ENCODE measurements at regions not wholly inside any gene's neighbourhood (a gene's known extent, or its start where the extent isn't known, plus 50 kb on each side); places are given as distances from the start of the nearest gene placed in this dataset.
"Not testable (repeated sequence)": the region's sequence is repeated elsewhere in the genome, so short reads cannot be mapped to it uniquely, and the experiment has no call there.

GRCh38 chr6:100229512-100229911 is 235.2 kb downstream of the SIM1 start:
- DNase-seq (ENCODE audit: extremely low read depth, low read depth), result no peak

GRCh38 chr6:100228834-100229441 is 234.9 kb upstream of the MCHR2 start:
- DNase-seq (ENCODE audit: extremely low read depth, low read depth), result peak; percentile 72

DNA sequence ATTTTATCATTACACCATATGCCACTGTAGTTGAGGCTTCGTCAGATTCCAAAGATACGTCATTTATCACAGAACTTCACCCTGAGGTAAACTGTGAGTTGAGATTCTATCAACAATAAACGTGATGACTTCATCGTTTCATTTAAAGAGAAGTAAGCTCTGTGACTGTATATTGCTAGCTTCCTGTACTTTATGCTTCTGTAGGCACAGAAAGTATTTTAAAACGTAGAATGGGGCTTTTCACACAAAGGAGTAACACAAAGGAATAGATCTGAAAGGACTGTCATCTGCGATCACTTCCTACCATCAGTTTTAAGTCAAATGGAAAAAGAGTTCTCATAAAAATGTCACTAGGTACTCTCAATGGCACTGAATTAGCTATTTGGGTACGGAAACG is 234.4 kb upstream of the MCHR2 start:
- no peak for DNase-seq (ENCODE audit: extremely low read depth, low read depth)

DNA sequence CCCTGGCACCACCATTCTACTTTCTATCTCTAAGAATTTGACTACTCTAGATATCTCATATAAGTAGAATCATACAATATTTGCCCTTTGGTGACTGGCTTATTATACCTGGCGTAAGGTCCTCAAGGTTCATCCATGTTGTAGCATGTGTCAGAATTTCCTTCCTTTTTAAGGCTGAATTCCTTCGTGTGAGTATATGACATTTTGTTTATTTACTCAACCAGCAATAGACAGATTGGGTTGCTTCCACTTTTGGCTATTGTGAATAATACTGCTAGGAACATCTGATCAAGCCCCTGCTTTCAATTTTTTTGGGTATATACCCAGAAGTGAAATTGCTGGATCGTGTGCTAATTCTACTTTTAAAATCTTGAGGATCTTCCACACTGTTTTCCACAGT is 232.8 kb upstream of the MCHR2 start:
- DNase-seq (ENCODE audit: extremely low read depth, low read depth), result no peak

GRCh38 chr6:100223952-100224351 is 229.9 kb upstream of the MCHR2 start:
- DNase-seq (ENCODE audit: extremely low read depth, low read depth), result not testable (repeated sequence)

DNA sequence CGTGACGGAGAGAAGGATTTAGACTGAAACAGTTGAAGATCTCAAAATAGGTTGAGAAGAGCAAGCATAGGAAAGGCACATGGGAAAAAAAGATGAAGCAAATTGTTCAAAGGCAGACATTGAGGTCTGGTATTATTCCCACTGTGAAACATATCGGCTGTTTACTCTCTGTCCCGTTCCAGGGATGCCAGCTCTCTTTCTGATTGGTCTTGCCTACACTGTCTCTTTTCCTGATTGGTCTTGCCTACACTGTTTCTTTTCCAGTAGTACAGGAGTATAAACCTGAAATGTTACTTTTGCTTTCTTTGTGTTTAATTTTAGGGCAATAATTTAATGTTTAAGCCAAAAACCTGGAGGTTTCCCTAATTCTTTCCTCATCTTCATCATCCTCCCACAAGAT is 226.5 kb upstream of the MCHR2 start:
- no peak for DNase-seq (ENCODE audit: extremely low read depth, low read depth)

- DNase-seq (ENCODE audit: extremely low read depth, low read depth), result no peak
Observed at GRCh38 chr6:100217225-100218012, 223.4 kb upstream of the MCHR2 start.

GRCh38 chr6:100216760-100217159 is 222.7 kb upstream of the MCHR2 start:
- no peak for DNase-seq (ENCODE audit: extremely low read depth, low read depth)

DNA sequence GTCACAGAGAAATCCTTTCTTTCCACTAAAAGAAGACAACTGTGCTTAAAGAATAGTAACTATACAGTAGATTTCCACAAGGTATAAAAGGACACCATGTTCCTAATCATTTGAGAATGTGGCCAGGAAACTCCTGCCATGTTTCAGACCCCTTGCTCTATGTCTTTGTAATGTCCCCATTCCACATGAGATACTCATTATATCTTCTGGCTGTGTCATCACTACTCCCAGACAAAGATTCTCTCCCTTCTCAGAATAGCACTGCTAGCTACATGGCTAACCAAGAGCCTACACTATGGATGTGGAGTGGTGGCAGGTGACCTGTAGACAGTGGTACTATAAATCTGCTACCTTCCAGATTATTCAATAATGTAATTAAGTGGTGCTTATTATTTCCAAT is 218.1 kb upstream of the MCHR2 start:
- no peak for DNase-seq (ENCODE audit: extremely low read depth, low read depth)

- no peak for DNase-seq (ENCODE audit: extremely low read depth, low read depth)
Observed at GRCh38 chr6:100210137-100211117, 216.4 kb upstream of the MCHR2 start.

DNA sequence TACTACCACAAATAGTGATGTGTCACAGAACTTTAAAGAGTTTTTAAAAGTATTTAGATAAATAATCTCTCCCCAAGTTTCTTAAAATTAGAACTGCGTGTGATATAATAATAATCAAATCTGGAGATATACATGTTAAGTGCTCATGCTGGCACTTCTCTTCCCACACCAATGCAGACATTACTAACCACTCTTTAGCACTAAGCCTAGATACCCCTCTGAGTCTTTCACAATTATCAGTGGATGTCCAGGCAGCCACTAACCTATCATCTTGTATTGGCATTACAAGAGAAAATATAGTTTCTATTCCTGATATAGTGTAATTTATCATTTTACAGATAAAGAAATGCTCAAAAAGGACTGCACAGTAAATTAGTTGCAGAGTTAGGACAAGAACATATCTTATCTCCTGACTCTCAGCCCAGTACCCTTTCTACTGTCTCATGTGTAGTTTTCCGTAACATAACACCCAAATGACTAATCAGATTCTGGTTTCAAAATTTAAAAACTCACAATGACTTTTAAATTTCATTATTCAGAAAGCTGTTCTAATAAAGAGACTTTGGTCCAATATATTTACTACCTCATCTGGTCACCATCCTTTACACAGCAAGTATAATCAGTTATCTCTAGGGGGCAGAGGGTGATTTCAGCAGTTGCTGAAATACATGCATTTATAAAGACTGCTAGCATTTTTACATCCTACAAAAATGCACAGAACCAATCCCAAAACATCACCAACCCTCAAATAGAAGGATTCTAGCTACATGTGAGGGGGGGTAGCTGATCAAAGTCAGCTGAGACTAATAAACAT is 215.5 kb upstream of the MCHR2 start:
- no peak for DNase-seq (ENCODE audit: extremely low read depth, low read depth)

DNA sequence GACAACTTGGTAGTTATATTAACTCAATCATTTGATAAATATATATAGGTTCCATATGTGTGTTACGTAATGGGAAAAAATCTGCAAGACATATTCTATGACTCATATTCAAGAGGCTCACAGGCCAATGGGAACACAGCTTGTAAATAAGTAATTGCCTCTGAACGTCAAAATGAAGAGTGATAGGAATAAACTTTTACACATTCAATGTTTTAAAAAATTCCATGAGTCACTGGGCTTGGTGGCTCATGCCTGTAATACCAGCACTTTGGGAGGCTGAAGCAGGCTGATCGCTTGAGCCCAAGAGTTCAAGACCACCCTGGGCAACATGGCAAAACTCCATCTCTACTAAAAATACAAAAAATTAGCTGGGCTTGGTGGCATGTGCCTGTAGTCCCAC is 209.4 kb upstream of the MCHR2 start:
- DNase-seq (ENCODE audit: extremely low read depth, low read depth), result peak; percentile 29

DNA sequence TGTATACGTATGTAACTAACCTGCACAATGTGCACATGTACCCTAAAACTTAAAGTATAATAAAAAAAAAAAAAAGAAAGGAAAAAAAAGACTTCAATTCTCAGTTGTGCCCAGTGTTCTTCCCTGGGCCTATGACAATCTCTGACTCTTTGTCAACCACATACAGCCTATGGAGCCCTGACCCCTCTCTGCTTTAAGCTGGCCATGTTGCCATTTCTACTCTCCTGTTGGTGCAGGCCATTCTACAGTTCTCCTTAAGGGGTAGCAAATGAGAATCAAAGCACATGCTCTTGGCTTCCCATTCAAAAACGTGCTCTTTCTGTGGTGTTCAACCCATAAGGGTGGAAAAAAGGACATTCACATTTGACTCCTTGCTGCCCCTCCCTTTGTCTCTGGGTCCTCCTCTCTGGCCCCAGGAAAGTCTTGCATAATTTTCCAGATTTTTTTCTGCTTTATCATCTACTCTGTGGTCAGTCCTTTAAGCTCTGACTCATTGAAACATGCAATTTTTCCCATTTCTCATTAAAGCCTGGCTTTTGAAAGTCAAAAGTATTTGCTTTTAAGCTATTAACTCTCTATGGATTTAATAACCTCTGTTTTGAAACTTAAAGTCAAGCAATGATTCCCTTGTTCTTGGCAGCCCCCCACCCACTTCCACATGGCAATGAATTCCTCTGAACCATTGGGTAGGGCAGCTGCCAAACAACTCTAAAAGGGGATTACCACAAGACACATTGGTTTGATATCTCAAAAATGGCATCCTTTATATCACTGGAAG is 208.6 kb upstream of the MCHR2 start:
- peak; percentile 43 for DNase-seq (ENCODE audit: extremely low read depth, low read depth)

GRCh38 chr6:100196214-100196982 is 202.4 kb upstream of the MCHR2 start:
- DNase-seq (ENCODE audit: extremely low read depth, low read depth), result not testable (repeated sequence)

DNA sequence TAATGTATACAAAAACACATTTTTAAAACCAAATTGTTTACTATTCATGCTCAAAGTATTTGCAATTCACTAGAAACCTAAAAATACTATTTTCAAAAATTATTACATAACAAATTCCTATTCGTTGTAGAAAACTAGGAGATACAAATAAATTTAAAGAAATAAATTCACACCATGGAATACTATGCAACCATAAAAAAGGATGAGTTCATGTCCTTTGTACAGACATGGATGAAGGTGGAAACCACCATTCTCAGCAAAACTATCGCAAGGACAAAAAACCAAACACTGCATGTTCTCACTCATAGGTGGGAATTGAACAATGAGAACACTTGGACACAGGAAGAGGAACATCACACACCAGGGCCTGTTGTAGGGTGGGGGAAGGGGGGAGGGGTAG is 201.2 kb upstream of the MCHR2 start:
- DNase-seq (ENCODE audit: extremely low read depth, low read depth), result not testable (repeated sequence)

- DNase-seq (ENCODE audit: extremely low read depth, low read depth), result no peak
Observed at GRCh38 chr6:100194535-100194934, 200.5 kb upstream of the MCHR2 start.

GRCh38 chr6:100188754-100189153 is 194.7 kb upstream of the MCHR2 start:
- DNase-seq (ENCODE audit: extremely low read depth, low read depth), result no peak

GRCh38 chr6:100186552-100186951 is 192.5 kb upstream of the MCHR2 start:
- DNase-seq (ENCODE audit: extremely low read depth, low read depth), result no peak

- no peak for DNase-seq (ENCODE audit: extremely low read depth, low read depth)
Observed at GRCh38 chr6:100185615-100186014, 191.6 kb upstream of the MCHR2 start.
